ENCODE measurements at regions not wholly inside any gene's neighbourhood (a gene's known extent, or its start where the extent isn't known, plus 50 kb on each side); places are given as distances from the start of the nearest gene placed in this dataset.

DNA sequence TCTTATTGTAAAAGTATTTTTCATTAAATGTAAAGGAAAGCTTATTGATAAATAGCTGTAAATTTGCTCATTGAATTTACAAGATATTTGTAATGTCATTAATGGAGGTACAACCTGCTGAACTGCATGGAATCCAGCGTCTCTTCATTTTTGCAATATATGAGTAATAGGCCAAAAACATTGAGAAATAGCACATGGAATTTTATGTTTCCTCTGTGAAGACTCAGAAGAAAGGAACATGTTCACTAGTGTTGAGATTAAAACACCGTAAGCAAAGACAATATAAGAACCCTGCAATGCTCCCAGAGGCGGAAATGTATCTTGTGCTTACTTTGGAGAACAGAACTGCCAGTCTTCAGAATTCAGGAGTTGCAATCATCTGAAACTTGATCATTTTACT, 167.6 kb downstream of the ALDH1A2 start:
- no peak for DNase-seq
- WGBS (ENCODE audit: insufficient coverage) = 100% methylated on average over 2 of the region's 3 CpGs
- Mint-ChIP-seq H3K4me3 (no peak overlapping the region), H3K9me3 (ENCODE audit: insufficient read depth) (no peaks in the 10 kb centered on the region), H3K27ac (no peak overlapping the region), H3K27me3 (peaks cover 23% of the 10 kb centered on the region), H3K4me1 (no peaks in the 10 kb centered on the region)
- Histone ChIP-seq H4K20me1 (ENCODE audit: control insufficient read depth, insufficient read depth, low read length, poor library complexity, severe bottlenecking) (no peaks in the 10 kb centered on the region), H3K4me3 (ENCODE audit: control extremely low read depth in 1 of 5, extremely low read depth in 1 of 5, insufficient read depth in 1 of 5, low read depth in 2 of 5, low read length in 4 of 5) (no peak overlapping the region), H3K4me2 (replicated peaks; ENCODE audit: low read depth, low read length, poor library complexity, severe bottlenecking) (no peak overlapping the region), H3K9ac (ENCODE audit: low read length) (no peak overlapping the region), H2AFZ (ENCODE audit: insufficient read depth, low read depth, low read length, poor library complexity, severe bottlenecking) (no peak overlapping the region), H3K36me3 (replicated peaks in 1 of 2; ENCODE audit: control extremely low read depth in 1 of 2, control insufficient read depth in 1 of 2, extremely low read depth in 1 of 2, insufficient read depth in 2 of 2, low read length in 1 of 2) (no peaks in the 10 kb centered on the region), H3K27ac (ENCODE audit: low read length in 2 of 2) (no peak overlapping the region), H3K79me2 (ENCODE audit: control insufficient read depth, insufficient read depth, low read length) (no peaks in the 10 kb centered on the region), H3K27me3 (replicated peaks in 1 of 4; ENCODE audit: control extremely low read depth in 1 of 4, control insufficient read depth in 3 of 4, insufficient read depth in 4 of 4, low read length in 3 of 4) (no peaks in the 10 kb centered on the region), H3K4me1 (ENCODE audit: control insufficient read depth in 2 of 2, insufficient read depth in 2 of 2, low read length in 2 of 2) (no peaks in the 10 kb centered on the region), H3K9me3 (ENCODE audit: control extremely low read depth in 1 of 3, control insufficient read depth in 2 of 3, insufficient read depth in 1 of 3, low read length in 2 of 3) (no peaks in the 10 kb centered on the region)
- intact Hi-C loops (cut with micrococcal nuclease) = no loop called here
- ChIA-PET CTCF (no interaction called here), POLR2A (no interaction called here)
- ATAC-seq (ENCODE audit: low read depth) = no peak
- TF ChIP-seq, protein P1, sequence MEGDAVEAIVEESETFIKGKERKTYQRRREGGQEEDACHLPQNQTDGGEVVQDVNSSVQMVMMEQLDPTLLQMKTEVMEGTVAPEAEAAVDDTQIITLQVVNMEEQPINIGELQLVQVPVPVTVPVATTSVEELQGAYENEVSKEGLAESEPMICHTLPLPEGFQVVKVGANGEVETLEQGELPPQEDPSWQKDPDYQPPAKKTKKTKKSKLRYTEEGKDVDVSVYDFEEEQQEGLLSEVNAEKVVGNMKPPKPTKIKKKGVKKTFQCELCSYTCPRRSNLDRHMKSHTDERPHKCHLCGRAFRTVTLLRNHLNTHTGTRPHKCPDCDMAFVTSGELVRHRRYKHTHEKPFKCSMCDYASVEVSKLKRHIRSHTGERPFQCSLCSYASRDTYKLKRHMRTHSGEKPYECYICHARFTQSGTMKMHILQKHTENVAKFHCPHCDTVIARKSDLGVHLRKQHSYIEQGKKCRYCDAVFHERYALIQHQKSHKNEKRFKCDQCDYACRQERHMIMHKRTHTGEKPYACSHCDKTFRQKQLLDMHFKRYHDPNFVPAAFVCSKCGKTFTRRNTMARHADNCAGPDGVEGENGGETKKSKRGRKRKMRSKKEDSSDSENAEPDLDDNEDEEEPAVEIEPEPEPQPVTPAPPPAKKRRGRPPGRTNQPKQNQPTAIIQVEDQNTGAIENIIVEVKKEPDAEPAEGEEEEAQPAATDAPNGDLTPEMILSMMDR (IDR thresholded peaks at IDR 0.05) = no peak
- TF ChIP-seq EZH2 (IDR thresholded peaks at IDR 0.05; ENCODE audit: borderline replicate concordance, insufficient read depth, low read depth, low read length, poor library complexity, severe bottlenecking) = no peak

DNA sequence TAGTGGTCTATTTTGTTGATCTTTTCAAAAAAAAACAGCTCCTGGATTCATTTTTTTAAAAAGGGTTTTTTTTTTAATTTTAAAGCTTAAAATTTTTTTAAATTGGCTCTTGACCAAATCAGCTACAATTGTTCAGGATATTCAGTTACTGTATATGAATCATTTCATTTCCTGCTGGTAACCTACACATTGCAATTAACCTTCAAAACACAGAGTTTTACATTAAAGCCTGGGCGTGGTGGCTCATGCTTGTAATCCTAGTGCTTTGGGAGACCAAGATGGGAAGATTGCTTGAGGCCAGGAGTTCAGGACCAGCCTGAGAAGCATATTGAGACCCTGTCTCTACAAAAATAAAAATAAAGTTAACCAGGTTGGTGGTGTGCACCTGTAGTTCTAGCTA, 163.4 kb downstream of the ALDH1A2 start:
- Histone ChIP-seq H3K4me3 (ENCODE audit: control extremely low read depth in 1 of 5, extremely low read depth in 1 of 5, insufficient read depth in 1 of 5, low read depth in 2 of 5, low read length in 4 of 5) (no peak overlapping the region), H2AFZ (ENCODE audit: insufficient read depth, low read depth, low read length, poor library complexity, severe bottlenecking) (no peak overlapping the region), H3K27ac (ENCODE audit: low read length in 2 of 2) (no peak overlapping the region), H3K4me2 (replicated peaks; ENCODE audit: low read depth, low read length, poor library complexity, severe bottlenecking) (no peak overlapping the region), H3K4me1 (ENCODE audit: control insufficient read depth in 2 of 2, insufficient read depth in 2 of 2, low read length in 2 of 2) (no peaks in the 10 kb centered on the region), H3K79me2 (ENCODE audit: control insufficient read depth, insufficient read depth, low read length) (no peaks in the 10 kb centered on the region), H3K27me3 (replicated peaks in 1 of 4; ENCODE audit: control extremely low read depth in 1 of 4, control insufficient read depth in 3 of 4, insufficient read depth in 4 of 4, low read length in 3 of 4) (peaks cover 0 to 3% (median 1%) of the 10 kb centered on the region in 4 experiments), H3K9me3 (ENCODE audit: control extremely low read depth in 1 of 3, control insufficient read depth in 2 of 3, insufficient read depth in 1 of 3, low read length in 2 of 3) (no peaks in the 10 kb centered on the region), H4K20me1 (ENCODE audit: control insufficient read depth, insufficient read depth, low read length, poor library complexity, severe bottlenecking) (no peaks in the 10 kb centered on the region), H3K36me3 (replicated peaks in 1 of 2; ENCODE audit: control extremely low read depth in 1 of 2, control insufficient read depth in 1 of 2, extremely low read depth in 1 of 2, insufficient read depth in 2 of 2, low read length in 1 of 2) (no peaks in the 10 kb centered on the region), H3K9ac (ENCODE audit: low read length) (no peak overlapping the region)
- H3K4me3 Mint-ChIP-seq = no peak overlapping the region
- POLR2A ChIA-PET = no interaction called here
- TF ChIP-seq, protein P1 (IDR thresholded peaks at IDR 0.05) = no peak
- TF ChIP-seq EZH2 (IDR thresholded peaks at IDR 0.05; ENCODE audit: borderline replicate concordance, insufficient read depth, low read depth, low read length, poor library complexity, severe bottlenecking) = no peak
- H3K27ac Mint-ChIP-seq = no peak overlapping the region
- H3K27me3 Mint-ChIP-seq = peaks cover 40% of the 10 kb centered on the region
- no peaks in the 10 kb centered on the region for H3K9me3 Mint-ChIP-seq (ENCODE audit: insufficient read depth)
- H3K4me1 Mint-ChIP-seq = no peaks in the 10 kb centered on the region
- no peak for DNase-seq
- CTCF ChIA-PET = no interaction called here
- no peak for ATAC-seq (ENCODE audit: low read depth)
- intact Hi-C loops (cut with micrococcal nuclease) = no loop called here
- WGBS (ENCODE audit: insufficient coverage) = no CpG with 5 or more reads among the region's 1 CpG
